ENCODE measurements at regions not wholly inside any gene's neighbourhood (a gene's known extent, or its start where the extent isn't known, plus 50 kb on each side); places are given as distances from the start of the nearest gene placed in this dataset.

GRCh38 chr5:102611312-102611711 lies 112.5 kb upstream of the SLCO6A1 start:
- Histone ChIP-seq H3K27me3 (no peaks in the 10 kb centered on the region), H3K4me1 (no peaks in the 10 kb centered on the region), H3K27ac (no peak overlapping the region), H3K9me3 (no peaks in the 10 kb centered on the region), H3K36me3 (no peaks in the 10 kb centered on the region), H3K4me3 (no peak overlapping the region)
- TF ChIP-seq POLR2A (IDR thresholded peaks at IDR 0.05) (no peak), CTCF (IDR thresholded peaks at IDR 0.05) (no peak)
- intact Hi-C loops (cut with DNase I; ENCODE audit: low total_unique reads), result no loop called here
- DNase-seq, result no peak

GRCh38 chr5:102613661-102614060 lies 114.9 kb upstream of the SLCO6A1 start:
- Histone ChIP-seq H3K4me1 (peaks cover 0 to 3% of the 10 kb centered on the region in 2 donors), H3K27ac (no peak overlapping the region), H3K9me3 (no peaks in the 10 kb centered on the region), H3K27me3 (no peaks in the 10 kb centered on the region), H3K36me3 (no peaks in the 10 kb centered on the region), H3K4me3 (no peak overlapping the region)
- intact Hi-C loops (cut with DNase I; ENCODE audit: low total_unique reads), result no loop called here
- TF ChIP-seq CTCF (IDR thresholded peaks at IDR 0.05) (no peak), POLR2A (IDR thresholded peaks at IDR 0.05) (no peak)
- DNase-seq, result no peak

GRCh38 chr5:102617191-102618187 lies 118.7 kb upstream of the SLCO6A1 start:
- no peaks in the 10 kb centered on the region for H3K9me3 ChIP-seq
- TF ChIP-seq POLR2A (IDR thresholded peaks at IDR 0.05) (no peak), CTCF (IDR thresholded peaks at IDR 0.05) (no peak)
- H3K27me3 ChIP-seq, result no peaks in the 10 kb centered on the region
- intact Hi-C loops (cut with DNase I; ENCODE audit: low total_unique reads), result no loop called here
- peak overlapping the region in 1 of 2 donors; percentile 18 for H3K27ac ChIP-seq
- DNase-seq, result no peak
- H3K4me3 ChIP-seq, result no peak overlapping the region
- no peaks in the 10 kb centered on the region for H3K36me3 ChIP-seq
- H3K4me1 ChIP-seq, result peaks cover 0 to 3% of the 10 kb centered on the region in 2 donors

GRCh38 chr5:102622262-102622661 lies 123.5 kb upstream of the SLCO6A1 start:
- DNase-seq, result no peak
- H3K4me1 ChIP-seq, result peaks cover 0 to 3% of the 10 kb centered on the region in 2 donors
- intact Hi-C loops (cut with DNase I; ENCODE audit: low total_unique reads), result no loop called here
- no peak for TF ChIP-seq CTCF (IDR thresholded peaks at IDR 0.05)
- TF ChIP-seq POLR2A (IDR thresholded peaks at IDR 0.05), result no peak
- H3K4me3 ChIP-seq, result no peak overlapping the region
- no peaks in the 10 kb centered on the region for H3K27me3 ChIP-seq
- H3K27ac ChIP-seq, result no peak overlapping the region
- no peaks in the 10 kb centered on the region for H3K36me3 ChIP-seq
- H3K9me3 ChIP-seq, result no peaks in the 10 kb centered on the region

- H3K4me1 ChIP-seq, result no peaks in the 10 kb centered on the region
- H3K9me3 ChIP-seq, result no peaks in the 10 kb centered on the region
- no peak for DNase-seq
- no peaks in the 10 kb centered on the region for H3K36me3 ChIP-seq
- TF ChIP-seq POLR2A (IDR thresholded peaks at IDR 0.05), result no peak
- TF ChIP-seq CTCF (IDR thresholded peaks at IDR 0.05), result no peak
- no peak overlapping the region for H3K27ac ChIP-seq
- no peak overlapping the region for H3K4me3 ChIP-seq
- no peaks in the 10 kb centered on the region for H3K27me3 ChIP-seq
- intact Hi-C loops (cut with DNase I; ENCODE audit: low total_unique reads), result no loop called here
Observed at GRCh38 chr5:102623329-102624065, 124.7 kb upstream of the SLCO6A1 start.
